Cardiac muscle cell (in vitro differentiated cells and primary cell): ENCODE measurements at regions not wholly inside any gene's neighbourhood (a gene's known extent, or its start where the extent isn't known, plus 50 kb on each side); places are given as distances from the start of the nearest gene placed in this dataset.

Experiments
- DNase-seq, 2 donors: peaks; one replicate each; pipeline versions ENCODE4 v3.0.0 to v3.0.0-alpha.2; 2010 to 2017; ENCODE audit warnings: low read depth in 1 of 2, low spot score in 1 of 2
- H3K27ac ChIP-seq: fragments of 200-600 bp; sonication (generic); 2 replicates; pipeline ENCODE4 v1.5.1; 2016
- H3K27me3 ChIP-seq: fragments of 200-600 bp; sonication (generic); 2 replicates; pipeline ENCODE4 v1.6.0; 2016; ENCODE audit warnings: control low read depth
- H3K36me3 ChIP-seq: fragments of 200-600 bp; sonication (generic); 2 replicates; pipeline ENCODE4 v1.5.1; 2016; ENCODE audit warnings: control low read depth
- H3K4me1 ChIP-seq: fragments of 200-600 bp; sonication (generic); 2 replicates; pipeline ENCODE4 v1.8.1; 2017; ENCODE audit warnings: low read depth, mild to moderate bottlenecking, mixed run types
- H3K4me3 ChIP-seq: fragments of 200-600 bp; sonication (generic); 2 replicates; pipeline ENCODE4 v1.5.1; 2016; ENCODE audit warnings: mild to moderate bottlenecking
- H3K9me3 ChIP-seq: fragments of 200-600 bp; sonication (generic); 2 replicates; pipeline ENCODE4 v1.5.1; 2017; ENCODE audit warnings: low read depth, mild to moderate bottlenecking, control low read depth
- TF ChIP-seq, protein P1 (sequence below): IDR thresholded peaks from 2 replicates; pipeline ENCODE4 v1.5.1; 2012; ENCODE audit warnings: low read depth, mild to moderate bottlenecking, low read length

DNA sequence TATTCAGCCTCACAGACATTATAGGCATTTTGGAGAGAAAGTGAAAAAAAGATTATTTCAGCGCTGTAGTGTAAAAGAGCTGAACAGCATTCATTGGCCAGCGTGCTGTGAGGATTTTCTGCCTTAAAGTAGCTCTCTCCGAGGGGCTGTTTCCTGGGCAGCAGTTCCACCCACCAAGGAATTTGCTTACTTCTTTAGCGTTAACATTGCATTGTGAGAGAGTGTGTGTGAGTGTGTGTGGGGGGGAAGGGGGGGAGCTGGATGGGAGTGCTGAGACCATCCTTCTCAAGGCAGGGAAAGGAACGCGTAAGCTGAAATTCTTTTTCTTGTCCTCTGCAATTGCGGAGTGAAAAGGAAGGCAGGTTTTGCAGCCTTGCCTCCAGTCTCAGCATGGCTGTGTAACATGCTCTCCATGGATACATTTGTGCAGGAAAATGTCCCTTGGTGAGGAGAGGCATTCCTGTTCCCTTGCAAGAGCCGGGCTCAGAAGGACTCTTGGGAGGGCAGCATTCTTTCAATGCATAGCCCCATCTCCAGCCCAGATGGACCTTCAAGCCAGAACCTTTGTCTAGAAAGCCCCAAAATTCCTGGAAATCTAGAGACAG lies 159.9 kb upstream of the NAV2 start:
- no peak overlapping the region for H3K4me3 ChIP-seq
- TF ChIP-seq, protein P1, sequence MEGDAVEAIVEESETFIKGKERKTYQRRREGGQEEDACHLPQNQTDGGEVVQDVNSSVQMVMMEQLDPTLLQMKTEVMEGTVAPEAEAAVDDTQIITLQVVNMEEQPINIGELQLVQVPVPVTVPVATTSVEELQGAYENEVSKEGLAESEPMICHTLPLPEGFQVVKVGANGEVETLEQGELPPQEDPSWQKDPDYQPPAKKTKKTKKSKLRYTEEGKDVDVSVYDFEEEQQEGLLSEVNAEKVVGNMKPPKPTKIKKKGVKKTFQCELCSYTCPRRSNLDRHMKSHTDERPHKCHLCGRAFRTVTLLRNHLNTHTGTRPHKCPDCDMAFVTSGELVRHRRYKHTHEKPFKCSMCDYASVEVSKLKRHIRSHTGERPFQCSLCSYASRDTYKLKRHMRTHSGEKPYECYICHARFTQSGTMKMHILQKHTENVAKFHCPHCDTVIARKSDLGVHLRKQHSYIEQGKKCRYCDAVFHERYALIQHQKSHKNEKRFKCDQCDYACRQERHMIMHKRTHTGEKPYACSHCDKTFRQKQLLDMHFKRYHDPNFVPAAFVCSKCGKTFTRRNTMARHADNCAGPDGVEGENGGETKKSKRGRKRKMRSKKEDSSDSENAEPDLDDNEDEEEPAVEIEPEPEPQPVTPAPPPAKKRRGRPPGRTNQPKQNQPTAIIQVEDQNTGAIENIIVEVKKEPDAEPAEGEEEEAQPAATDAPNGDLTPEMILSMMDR = no peak
- no peaks in the 10 kb centered on the region for H3K9me3 ChIP-seq
- DNase-seq = no peak
- H3K27me3 ChIP-seq = no peaks in the 10 kb centered on the region
- H3K36me3 ChIP-seq = no peaks in the 10 kb centered on the region
- H3K4me1 ChIP-seq = no peaks in the 10 kb centered on the region
- no peak overlapping the region for H3K27ac ChIP-seq

- Histone ChIP-seq H3K36me3 (no peaks in the 10 kb centered on the region), H3K9me3 (no peaks in the 10 kb centered on the region), H3K4me1 (no peaks in the 10 kb centered on the region), H3K27me3 (no peaks in the 10 kb centered on the region), H3K4me3 (no peak overlapping the region), H3K27ac (no peak overlapping the region)
- TF ChIP-seq, protein P1 = no peak
- DNase-seq = no peak
Observed at GRCh38 chr11:19552161-19552560, 160.5 kb upstream of the NAV2 start.

DNA sequence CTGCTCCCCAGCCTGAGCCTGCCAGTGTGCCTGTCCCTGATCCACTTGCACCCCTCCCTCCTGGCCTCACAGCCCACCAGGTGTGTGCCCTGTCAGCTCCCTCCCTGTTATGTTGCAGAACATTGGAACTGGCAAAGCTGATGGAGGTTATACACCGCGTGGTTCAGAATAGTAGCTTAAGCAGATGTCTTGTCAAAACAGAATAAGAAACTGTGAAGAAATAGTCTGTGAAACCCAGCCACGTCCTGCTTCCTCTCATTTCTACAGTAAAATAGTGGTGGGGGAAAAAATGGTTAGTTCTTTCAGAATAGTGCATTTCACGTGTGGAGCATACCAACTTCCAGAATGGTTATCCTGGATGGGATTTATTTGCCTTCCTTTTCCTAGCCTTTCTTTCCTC lies 161.2 kb upstream of the NAV2 start:
- no peak overlapping the region for H3K27ac ChIP-seq
- H3K4me3 ChIP-seq = no peak overlapping the region
- DNase-seq = no peak
- H3K36me3 ChIP-seq = no peaks in the 10 kb centered on the region
- H3K27me3 ChIP-seq = no peaks in the 10 kb centered on the region
- H3K9me3 ChIP-seq = no peaks in the 10 kb centered on the region
- TF ChIP-seq, protein P1 = no peak
- no peaks in the 10 kb centered on the region for H3K4me1 ChIP-seq

DNA sequence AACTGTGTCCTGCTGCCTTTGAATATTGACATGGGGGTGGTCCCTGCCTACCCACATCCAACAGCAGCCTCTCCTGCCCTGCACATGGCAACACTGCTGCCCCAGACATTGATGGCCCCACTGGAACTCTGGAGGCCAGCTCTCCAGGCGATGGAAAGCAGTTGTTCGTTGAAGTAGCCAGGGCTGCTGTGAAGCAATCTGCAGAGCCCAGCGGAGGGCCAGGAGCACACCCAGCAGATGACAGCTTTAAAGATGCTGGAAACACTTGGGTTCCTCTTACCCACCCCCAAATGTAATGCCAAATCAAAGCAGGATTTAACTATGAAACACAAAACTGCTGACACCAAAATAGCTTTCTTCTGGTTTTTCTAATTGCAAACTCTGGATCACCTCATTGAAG lies 165.6 kb upstream of the NAV2 start:
- Histone ChIP-seq H3K27ac (no peak overlapping the region), H3K4me1 (no peaks in the 10 kb centered on the region), H3K4me3 (no peak overlapping the region), H3K27me3 (no peaks in the 10 kb centered on the region), H3K36me3 (no peaks in the 10 kb centered on the region), H3K9me3 (no peaks in the 10 kb centered on the region)
- no peak for DNase-seq
- TF ChIP-seq, protein P1 = no peak

GRCh38 chr11:19546325-19546724 lies 166.3 kb upstream of the NAV2 start:
- Histone ChIP-seq H3K27ac (no peak overlapping the region), H3K27me3 (no peaks in the 10 kb centered on the region), H3K4me1 (no peaks in the 10 kb centered on the region), H3K4me3 (no peak overlapping the region), H3K9me3 (no peaks in the 10 kb centered on the region), H3K36me3 (no peaks in the 10 kb centered on the region)
- DNase-seq = no peak
- TF ChIP-seq, protein P1 = no peak
